HUDEP-2 (cell line): ENCODE measurements at regions not wholly inside any gene's neighbourhood (a gene's known extent, or its start where the extent isn't known, plus 50 kb on each side); places are given as distances from the start of the nearest gene placed in this dataset.
A peak's percentile ranks its signal among the peaks of the same experiment; 100 is the strongest.

Source experiments
- DNase-seq, 76 experiments: peaks; one replicate each; lab custom pipeline; 2025; ENCODE audit not compliant: unreplicated experiment in 76 of 76; lab: John Stamatoyannopoulos, UW

DNA sequence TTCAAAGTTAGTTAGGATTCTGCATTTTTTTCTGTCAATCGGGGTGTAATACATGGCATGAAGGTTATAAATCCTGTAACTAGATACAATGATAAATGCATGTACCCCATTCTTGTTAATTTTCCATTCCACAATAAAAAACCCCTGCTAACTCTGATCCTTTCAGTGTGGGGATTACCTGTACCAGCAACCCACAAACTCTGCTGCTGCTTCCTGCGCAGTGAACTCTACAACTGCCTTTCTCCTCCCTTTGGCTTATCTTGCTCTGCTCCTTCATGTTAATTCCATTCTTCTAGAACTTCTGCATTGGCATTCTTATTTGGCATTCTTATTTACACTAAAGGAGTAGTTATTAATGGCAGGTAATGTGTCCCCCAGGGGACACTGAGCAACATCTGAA is 273.1 kb downstream of the KLF12 start:
- no peak for DNase-seq

DNA sequence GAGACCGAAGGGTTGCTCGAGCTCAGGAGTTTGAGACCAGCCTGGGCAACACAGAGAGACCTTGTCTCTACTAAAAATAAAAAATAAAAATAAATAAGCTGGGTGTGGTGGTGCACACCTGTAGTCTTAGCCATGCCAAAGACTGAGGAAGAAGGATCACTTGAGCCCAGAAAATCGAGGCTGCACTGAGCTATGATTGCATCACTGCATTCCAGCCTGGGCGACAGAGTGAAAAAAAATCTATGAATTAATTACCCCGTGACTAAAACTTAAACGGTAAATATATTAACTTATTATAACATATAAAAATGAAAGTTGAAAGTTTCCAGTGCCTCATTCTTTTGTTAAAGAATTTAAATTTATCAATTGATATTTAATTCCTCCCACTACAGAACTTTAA is 273.7 kb downstream of the KLF12 start:
- no peak for DNase-seq

DNA sequence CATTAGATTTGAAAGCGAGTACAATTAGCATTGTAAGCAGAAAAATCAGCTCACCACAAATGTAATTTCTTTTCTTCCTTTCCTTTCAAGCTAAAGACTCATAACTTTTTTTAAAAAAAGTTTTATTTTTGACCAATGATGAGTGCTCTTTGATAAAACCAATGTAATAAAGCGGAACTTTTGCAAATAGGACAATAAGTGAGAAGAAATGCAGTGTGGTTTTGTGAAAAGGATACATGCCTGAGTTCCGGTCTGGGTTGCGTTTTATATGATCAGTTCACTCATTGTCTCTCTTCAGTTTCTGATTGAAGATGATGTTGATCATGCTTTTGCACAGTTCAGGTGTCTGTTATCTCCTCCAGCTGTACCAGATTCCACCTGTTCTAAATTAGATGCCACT is 274.4 kb downstream of the KLF12 start:
- no peak for DNase-seq

DNA sequence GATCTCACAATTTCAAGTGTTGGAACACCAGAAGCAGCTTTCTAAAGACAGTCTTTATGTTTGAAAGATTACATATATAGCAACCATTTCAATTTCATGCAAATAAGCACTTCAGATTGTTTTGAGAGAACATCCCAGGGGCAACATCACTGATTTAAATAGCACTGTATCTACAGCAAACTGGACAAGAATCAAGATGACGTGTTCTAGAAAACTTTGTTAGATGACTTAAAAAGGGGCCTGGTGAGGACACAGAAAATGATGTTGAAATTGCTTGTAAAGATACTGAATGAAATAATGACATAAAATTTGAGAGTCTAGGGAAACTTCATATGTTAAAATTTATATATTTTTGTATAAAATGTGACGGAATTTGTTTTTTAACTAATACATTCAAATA is 277.1 kb downstream of the KLF12 start:
- DNase-seq: no peak

DNA sequence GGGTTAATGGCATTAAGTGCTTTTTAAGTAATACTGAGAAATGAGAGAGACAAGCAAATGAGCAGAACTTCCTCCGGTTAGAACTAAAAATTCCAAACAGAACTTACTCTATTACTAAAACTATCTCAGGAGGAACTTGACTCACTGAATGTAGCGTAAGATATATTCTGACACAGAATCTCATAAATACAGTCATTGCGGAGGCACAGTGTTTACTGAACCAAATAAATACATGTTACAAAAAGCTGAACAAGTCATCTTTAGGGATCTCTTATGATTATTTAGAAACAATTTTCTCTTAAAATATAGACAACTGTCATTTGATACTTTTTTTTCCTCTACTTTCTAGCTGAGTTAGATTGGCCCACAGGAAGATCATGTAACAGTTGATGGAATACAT is 283.1 kb downstream of the KLF12 start:
- no peak for DNase-seq

DNA sequence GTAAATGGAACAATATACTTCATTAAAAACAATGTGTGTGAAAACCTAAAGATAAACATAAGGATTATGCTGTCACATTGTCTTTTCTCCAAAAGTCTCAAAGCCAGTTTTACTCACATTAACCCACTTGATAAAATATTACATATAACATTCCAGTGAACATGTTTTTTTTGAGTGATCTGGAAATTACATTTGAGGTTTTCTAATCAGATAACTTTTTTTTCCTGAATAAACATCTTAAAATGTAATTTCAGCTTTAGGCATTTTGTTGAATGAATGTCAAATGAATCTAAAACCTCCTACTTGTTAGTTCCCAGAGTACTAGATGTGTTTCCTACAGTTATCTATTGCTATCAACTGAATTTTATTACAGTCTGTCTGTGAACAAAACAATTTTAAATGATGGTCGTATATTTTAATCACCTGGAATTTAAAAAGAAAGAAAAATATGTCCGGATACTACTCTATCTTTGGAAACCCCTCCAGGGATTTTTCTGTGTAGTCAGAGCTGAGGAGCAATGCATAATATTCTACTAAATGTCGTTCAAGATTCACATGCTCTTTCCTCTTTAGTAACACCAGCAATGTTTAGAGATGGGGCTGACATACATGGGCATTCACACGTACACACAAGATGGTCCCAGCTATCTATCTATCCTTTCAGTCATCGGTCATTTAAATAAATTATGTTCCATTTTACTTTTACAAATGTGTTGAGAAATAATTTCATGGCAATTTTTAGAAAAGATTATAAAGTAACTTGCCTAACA is 283.9 kb downstream of the KLF12 start:
- DNase-seq: no peak

DNA sequence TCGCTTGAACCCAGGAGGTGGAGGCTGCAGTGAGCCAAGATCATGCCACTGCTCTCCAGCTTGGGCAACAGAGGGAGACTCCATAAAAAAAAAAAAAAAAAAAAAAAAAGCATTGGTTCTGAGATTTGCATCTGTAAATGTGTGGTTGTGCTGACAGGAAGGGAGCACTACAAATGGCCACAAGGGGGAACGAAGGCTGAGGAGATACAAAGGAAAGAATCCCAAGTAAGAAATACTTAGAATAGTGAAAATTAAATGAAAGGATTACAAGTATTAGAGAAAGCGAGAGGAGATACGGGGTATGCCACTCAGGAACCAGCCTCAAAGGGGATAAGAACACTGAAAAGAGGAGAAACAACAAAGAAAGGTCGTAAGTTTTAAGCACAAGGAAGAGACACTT is 284.9 kb downstream of the KLF12 start:
- DNase-seq: peak in 1 of 76 experiments; percentile 0

DNA sequence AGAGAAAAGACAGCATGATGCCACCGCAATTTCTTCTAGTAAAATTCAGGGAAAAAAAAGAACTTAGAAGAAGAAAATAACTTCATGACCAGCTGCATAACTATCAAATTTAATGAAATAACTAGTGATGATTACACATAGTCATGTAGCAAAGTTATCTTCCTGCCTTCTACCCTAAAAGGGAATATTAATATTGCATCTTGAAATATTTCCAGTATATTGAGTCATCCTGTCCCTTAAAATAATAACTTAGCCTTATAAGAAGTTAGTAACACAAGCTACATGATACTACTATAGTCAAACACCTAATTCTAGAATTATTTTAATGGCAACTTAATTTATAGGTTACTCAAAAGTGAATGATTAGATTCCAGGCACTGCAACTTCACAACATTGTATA is 289.2 kb downstream of the KLF12 start:
- no peak for DNase-seq

DNA sequence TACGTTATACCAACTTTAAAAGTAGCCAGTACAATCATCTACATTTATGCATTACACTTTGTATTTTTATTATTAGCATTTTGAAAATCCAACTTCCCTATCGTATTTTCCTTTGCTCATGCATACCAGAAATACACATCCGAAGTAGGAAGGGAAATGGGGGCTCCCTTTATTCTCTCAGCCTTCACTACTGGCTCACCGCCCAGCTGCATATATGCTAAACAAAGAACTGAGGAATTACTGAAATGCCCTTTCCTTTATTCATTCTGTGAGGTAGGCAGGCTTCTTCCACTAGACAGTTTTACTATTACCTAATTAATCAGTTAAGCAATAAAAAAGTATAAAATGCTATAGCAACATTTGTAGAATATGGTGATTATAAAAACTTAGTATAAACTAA is 291.6 kb downstream of the KLF12 start:
- no peak for DNase-seq

DNA sequence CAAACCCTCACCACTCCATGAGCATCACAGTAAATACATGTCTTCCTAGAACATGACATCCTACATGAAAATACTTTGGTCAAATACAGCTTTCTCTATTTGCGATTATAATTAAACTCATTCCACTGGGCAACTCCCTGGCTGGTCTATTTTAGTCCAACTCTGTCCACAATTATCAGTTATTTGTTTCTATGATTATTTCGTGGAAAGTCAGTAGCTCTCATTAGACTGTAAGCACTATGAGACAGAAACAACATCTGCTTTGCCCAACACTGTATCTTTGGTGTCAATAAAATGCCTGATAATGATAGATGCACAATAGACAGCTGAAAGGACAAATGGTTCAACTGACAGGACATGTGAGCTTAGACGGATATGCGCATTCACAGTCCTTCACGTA is 292.0 kb downstream of the KLF12 start:
- DNase-seq: no peak

DNA sequence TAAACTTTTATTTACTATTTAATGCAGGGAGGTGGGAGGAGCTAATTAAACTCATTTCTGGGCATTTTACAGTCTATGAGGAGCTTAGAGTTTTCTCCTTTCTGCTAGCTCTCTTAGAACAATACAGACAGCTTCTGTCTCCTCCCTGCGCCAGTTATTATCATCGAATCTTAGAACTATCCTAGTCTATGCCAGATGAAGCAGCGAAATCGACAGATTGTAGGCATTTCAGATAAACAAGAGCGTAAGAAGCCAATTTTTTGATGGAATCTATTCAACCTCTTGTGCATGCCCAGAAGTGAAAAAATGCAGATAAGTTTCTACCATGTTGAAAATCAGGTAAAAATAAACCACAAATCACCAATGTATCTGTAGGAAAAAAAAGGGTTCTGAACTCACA is 297.1 kb downstream of the KLF12 start:
- DNase-seq: no peak

DNA sequence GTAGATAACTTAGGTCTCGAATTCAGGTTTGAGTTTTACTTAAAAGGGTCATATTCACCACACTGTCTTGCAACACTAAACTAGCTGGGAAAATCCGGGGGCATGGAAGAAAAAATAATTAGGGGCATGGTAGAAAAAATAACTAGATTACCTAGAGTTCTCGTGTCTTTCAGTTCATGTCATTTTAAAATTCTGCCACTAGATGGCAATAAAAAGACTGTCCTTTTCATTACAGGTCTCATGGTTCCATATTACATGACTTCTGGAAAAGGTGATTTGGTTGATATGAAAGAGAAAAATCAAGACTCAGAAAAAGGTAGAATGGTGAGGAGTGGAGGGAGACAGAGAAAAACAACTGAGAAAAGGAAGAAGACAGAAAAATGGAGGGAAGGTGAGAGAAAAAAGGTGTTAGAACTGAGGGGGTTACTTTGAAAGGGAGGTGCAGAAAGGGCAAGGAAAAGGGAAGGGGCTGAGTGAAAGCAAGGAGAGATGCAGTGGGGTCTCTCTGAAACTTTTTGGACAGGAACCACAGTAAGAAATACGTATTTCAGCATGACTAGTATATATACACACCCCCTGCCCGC is 299.0 kb downstream of the KLF12 start:
- DNase-seq: peak in 11 of 76 experiments; percentile 1 to 42 (median 15)

DNA sequence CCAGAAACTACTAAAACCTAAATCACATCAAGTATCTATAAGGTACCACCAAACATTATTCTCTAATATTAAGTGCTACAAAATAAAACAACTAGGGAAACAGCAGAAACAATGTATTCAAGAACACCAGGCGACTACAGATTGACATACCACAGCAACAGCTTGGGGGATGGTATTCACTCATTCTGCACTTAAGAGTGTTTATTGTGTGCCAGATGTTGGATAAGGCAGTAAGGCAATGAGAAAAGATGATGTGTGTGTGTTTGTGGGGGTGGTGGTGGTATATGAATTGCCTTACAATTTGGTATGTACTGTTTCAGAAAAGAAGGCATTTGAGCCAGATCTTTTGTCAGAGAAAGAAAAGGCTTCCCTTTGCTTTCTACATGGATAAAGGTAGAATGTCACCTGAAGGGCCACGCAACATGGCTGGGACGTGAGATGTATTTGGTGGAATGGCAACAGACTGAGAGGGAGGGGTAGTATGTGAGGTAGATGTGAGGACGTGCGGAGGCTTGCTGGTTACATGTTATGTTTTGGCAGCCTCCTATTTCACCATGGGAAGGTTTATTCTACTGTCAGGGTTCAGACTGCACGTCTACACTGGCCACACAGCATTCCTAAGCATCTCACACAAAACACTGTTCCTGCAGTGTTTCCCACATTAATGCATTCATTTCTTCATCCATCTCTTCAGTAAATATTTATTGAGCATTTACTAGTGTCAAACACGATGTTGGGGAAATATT is 300.7 kb downstream of the KLF12 start:
- DNase-seq: no peak

DNA sequence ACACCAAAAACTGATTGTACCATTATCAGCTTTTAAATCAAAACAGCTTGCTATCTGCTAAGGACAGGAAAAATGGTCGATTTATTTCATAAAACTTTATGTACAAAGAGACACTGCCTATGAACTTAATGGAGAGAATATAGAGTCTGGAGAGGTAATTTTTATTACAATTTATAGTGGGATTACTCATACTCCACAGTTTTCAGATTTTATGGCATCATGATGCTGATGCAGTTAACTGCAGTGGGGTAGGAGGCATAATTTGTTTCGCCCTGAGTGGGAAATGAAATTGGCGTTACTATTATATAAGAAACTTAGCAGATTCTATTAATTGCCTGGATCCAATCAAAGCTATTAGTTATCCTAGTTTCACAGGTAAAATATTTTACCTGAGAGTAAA is 301.4 kb downstream of the KLF12 start:
- no peak for DNase-seq

DNA sequence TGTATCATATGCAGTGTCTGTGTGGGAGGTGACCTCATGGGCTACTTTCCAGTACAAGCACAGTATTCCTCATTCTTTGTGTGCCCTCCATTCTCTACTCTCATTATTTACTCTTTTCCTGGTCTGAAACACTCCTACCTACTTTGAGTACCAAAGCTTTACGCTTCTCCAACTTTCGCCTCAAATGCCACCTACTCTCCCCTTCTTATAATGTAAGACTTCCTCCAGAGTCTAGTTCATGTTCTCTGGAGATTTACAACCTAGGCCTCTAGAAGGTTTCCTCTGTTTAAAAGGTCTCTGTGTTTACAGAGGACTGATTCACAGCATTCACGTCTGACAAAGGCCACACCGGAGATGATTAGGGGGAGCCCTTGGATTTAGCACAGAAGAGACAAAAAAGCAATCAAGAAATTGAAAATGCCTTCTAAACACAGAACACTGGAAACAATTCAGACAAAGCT is 302.0 kb downstream of the KLF12 start:
- DNase-seq: no peak

DNA sequence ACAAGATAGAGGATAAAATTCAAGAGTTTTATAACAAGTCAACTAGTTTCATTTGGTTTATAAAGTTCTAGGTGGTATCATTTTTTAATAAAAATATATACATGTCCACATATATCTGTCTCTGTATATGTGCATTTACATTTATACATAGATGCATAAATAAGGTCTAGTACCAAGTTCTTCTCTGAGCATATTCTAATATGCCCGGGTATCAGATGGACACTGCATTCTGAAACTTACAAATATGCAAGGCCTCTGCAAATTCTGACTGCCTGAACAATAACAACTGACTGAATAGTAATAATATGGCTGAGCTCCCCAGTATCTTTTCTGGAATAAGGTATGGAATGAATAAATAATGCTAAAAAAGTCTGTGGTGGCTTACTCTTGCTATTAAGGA is 304.8 kb downstream of the KLF12 start:
- DNase-seq: no peak

DNA sequence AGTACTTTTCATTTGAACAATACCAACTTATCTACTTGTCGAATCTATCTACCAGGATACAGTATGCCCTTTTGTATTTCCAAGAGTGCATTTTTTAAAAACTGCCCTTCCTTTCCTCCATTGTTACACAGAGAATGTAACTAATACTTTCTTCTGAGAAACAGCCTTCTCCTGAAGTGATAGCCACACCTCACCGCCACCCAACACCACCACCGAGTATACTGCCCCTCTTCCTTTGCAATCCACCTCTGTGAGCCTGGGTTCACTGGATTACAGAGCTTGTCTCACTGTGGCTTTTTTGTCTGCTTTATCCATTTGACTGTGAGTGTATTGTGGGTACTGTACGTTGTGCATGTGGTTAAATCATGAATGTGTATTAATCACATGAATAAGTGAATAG is 305.4 kb downstream of the KLF12 start:
- DNase-seq: no peak

DNA sequence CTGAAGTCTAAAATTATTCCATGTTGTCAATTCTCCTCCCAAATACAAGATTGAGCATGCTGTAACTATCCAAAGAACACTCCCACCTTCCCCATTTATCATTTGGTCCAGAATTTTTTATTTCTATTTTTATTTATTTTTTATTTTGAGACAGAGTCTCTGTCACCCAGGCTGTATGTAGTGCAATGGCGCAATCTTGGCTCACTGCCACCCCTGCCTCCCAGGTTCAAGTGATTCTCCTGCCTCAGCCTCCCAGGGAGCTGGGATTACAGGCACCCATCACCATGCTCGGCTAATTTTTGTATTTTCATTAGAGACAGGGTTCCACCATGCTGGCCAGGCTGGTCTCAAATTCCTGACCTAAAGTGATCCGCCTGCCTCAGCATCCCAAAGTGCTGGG is 306.8 kb downstream of the KLF12 start:
- no peak for DNase-seq

DNA sequence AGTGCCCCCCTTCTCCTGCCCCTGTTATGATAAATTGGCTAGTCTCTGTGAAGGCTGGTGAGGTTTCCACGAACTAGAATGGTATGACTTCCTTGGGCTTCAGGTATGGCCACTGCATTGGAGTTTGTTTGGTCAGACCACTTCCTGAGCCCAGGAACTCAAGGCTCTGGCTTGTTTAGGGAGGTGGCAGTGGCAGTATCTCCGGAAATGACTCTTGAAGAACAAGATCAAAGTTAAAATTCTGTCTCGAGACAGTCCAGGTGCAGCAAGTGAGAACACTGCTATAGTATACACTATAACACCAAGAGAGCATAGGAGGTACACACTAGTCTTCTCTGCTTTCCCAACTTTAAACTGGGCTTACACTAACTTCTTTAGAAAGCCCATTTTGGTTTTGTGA is 309.1 kb downstream of the KLF12 start:
- no peak for DNase-seq

DNA sequence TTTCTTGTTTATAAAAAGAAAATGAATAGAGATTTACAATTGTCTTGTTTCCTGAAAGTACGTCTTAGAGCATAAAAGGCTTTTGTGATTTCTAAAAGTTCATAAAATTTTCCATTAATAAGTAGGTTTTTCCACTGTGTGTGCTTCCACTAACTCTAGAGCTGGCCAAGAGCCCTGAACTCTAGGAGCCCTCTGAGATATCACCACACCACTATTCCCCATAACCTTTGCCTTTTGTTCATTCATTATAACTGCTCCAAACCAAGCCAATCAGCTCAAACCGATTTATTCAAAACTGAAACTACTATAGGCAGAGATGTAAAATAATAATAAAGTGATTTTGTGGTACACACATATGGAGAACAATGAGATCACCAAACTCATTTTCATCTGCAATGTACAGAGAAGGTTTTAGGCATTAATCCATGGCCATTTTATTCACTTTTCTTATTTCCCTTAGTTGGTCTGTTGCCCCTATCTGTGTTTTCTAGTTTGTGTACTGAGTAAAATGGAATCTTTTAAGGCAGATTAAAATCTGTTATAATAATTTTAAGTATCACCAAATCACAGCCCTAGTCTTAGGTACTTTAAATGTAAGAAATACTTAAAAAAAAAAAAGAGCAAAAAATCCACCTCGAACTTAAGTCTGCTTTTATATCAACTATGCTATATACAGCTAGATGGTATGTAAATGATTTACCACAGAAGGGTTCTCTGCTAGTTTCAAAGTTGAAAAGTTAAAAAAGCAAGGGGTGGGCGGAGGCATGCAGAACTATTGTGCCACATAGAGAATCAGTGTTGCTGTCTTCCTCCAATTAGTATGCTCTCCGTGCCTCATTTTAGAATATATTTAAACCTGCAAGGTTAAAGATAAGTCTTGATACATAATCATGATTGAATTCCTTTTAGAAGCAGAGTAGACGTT is 311.3 kb downstream of the KLF12 start:
- no peak for DNase-seq

DNA sequence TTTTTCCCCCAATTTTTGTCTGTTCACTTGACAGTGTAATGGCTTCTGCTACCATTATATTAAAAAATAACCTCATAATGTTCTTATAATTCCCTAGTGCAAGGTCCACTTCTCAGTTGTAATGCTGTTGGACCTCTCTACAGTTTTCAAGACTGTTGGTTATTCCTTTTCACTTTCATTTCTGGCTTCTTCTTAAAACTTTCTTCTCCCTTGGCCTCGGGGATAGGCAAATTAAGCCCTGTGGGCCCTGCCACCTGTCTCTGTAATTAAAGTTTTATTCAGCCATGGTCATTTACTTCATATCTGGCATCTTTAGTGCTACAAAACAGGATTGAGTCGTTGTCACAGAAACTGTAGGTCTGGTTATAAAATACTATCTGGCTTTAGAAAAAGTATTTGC is 313.5 kb downstream of the KLF12 start:
- no peak for DNase-seq
